OCI-LY1 (cell line): ENCODE measurements at regions not wholly inside any gene's neighbourhood (a gene's known extent, or its start where the extent isn't known, plus 50 kb on each side); places are given as distances from the start of the nearest gene placed in this dataset.
"Not testable (repeated sequence)": the region's sequence is repeated elsewhere in the genome, so short reads cannot be mapped to it uniquely, and the experiment has no call there.

ENCODE experiments used
- CTCF ChIP-seq: fragments of 200-600 bp; sonication (generic), shearing (Covaris generic); IDR thresholded peaks from 2 replicates; pipeline ENCODE4 v1.5.1; 2017; ENCODE audit warnings: mild to moderate bottlenecking, antibody characterized with exemption, low read length, moderate library complexity, mixed read lengths
- EZH2 ChIP-seq: fragments of 200-600 bp; sonication (generic), shearing (Covaris generic); IDR thresholded peaks from 2 replicates; pipeline ENCODE4 v1.8.0; 2017; ENCODE audit warnings: borderline replicate concordance, mixed run types, mild to moderate bottlenecking, antibody characterized with exemption, low read length, moderate library complexity, mixed read lengths

DNA sequence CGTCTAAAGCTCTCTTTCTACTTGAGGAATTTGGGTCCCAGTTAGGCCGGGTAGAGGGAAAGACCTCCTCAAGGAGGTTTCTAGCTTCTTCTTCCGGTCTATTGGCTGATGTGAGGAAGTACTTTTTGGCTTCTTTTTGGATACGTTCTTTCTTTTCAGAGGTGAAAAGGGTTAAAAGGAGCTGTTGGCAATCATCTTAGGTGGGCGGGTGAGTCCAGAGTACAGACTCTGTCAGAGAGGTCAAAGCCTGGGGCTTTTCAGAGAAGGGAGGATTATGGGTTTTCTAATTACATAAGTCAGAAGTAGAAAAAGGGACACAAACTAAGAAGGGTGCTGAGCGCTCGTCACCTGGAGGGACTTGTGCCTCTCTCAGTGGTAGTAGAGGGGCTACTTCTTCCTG lies 117.7 kb downstream of the UNC93B1 start:
- not testable (repeated sequence) for TF ChIP-seq CTCF, EZH2
